ENCODE measurements at regions not wholly inside any gene's neighbourhood (a gene's known extent, or its start where the extent isn't known, plus 50 kb on each side); places are given as distances from the start of the nearest gene placed in this dataset.

DNA sequence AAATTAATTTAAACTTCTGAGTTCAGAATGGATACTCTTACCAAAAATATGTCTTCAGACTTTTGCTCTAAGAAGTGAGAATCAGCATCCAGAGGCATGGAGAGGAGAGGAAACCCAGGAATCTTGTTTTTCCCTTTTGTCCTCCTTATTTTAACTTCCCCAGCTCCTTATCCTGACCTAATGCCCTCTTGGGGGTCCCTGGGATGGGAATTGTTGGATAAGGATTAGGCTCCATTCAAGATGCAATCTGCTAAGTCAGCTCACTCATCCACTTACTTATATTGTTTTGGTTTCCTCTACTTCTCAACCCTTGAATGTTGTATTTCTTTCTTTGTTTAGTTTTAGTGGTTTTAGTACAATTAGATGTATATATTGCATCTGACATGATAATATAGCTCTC, 208.4 kb upstream of the PCDH7 start:
- ATAC-seq (ENCODE audit: low FRiP score) (no peak), DNase-seq (no peak)
- Histone ChIP-seq H3K36me3 (ENCODE audit: control insufficient read depth in 1 of 2, insufficient read depth in 2 of 2, low read length in 1 of 2) (no peaks in the 10 kb centered on the region), H3K27ac (ENCODE audit: low read depth in 1 of 2, low read length in 2 of 2) (no peak overlapping the region), H3K4me1 (ENCODE audit: control insufficient read depth in 1 of 2, insufficient read depth in 2 of 2, low read length in 2 of 2) (no peaks in the 10 kb centered on the region), H3K27me3 (ENCODE audit: control insufficient read depth in 1 of 2, insufficient read depth in 2 of 2, low read length in 1 of 2) (no peaks in the 10 kb centered on the region), H3K9me3 (ENCODE audit: control insufficient read depth, low read length) (no peaks in the 10 kb centered on the region), H3K4me3 (ENCODE audit: low read length in 2 of 2) (no peak overlapping the region)
- intact Hi-C loops (cut with DNase I) = no loop called here

DNA sequence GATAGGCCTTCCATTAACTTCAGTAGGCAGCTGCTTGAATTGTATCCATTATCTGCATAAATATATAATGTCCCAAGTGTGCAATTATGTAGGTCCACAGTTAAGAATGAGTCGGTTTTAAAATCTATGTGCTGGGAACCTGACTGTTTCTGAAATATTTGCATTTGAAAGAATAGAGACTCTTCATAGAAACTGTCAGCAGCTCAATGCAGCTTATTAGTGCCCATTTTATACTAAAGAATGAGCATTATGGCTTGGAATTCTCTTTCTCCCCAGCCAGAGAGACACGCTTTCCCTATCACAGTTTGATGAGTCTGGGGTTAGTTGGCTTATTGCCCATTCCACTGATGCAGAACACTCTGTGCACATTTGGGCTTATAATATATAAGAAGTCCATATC, 202.0 kb upstream of the PCDH7 start:
- H3K9me3 ChIP-seq (ENCODE audit: control insufficient read depth, low read length) = no peaks in the 10 kb centered on the region
- no peaks in the 10 kb centered on the region for H3K27me3 ChIP-seq (ENCODE audit: control insufficient read depth in 1 of 2, insufficient read depth in 2 of 2, low read length in 1 of 2)
- H3K4me3 ChIP-seq (ENCODE audit: low read length in 2 of 2) = no peak overlapping the region
- intact Hi-C loops (cut with DNase I) = no loop called here
- ATAC-seq (ENCODE audit: low FRiP score) (no peak), DNase-seq (no peak)
- no peaks in the 10 kb centered on the region for H3K36me3 ChIP-seq (ENCODE audit: control insufficient read depth in 1 of 2, insufficient read depth in 2 of 2, low read length in 1 of 2)
- 4 to 7% methylated on average over 2 of the region's 2 CpGs for WGBS, 2 donors
- H3K4me1 ChIP-seq (ENCODE audit: control insufficient read depth in 1 of 2, insufficient read depth in 2 of 2, low read length in 2 of 2) = no peaks in the 10 kb centered on the region
- H3K27ac ChIP-seq (ENCODE audit: low read depth in 1 of 2, low read length in 2 of 2) = no peak overlapping the region

DNA sequence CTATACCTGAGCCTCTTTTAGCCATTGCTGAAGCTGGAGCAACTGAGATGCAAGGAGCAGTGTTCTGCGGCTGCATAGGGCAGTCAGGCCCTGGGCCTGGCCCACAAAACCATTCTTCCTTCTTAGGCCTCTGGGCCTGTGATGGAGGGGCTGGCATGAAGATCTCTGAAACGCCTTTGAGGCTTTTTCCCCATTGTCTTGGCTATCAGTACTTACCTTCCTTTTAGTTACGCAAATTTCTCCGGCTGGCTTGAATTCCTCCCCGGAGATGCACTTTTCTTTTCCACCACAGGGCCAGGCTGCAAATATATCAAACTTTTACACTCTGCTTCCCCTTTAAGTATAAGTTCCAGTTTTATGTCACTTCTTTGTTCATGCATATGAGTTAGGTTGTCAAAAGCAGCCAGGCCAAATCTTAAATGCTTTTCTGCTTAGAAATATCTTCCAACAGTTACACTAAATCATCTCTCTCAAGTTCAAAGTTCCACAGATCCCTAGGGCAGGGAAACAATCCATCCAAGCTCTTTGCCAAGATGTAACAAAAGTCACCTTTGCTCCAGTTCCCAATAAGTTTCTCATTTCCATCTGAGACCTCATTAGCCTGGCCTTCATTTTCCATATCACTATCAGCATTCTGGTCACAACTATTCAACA, 194.4 kb upstream of the PCDH7 start:
- WGBS, 2 donors = 81 to 85% methylated on average over 5 of the region's 5 CpGs
- intact Hi-C loops (cut with DNase I) = no loop called here
- Histone ChIP-seq H3K27me3 (ENCODE audit: control insufficient read depth in 1 of 2, insufficient read depth in 2 of 2, low read length in 1 of 2) (no peaks in the 10 kb centered on the region), H3K36me3 (ENCODE audit: control insufficient read depth in 1 of 2, insufficient read depth in 2 of 2, low read length in 1 of 2) (no peaks in the 10 kb centered on the region), H3K9me3 (ENCODE audit: control insufficient read depth, low read length) (no peaks in the 10 kb centered on the region), H3K27ac (ENCODE audit: low read depth in 1 of 2, low read length in 2 of 2) (no peak overlapping the region), H3K4me1 (ENCODE audit: control insufficient read depth in 1 of 2, insufficient read depth in 2 of 2, low read length in 2 of 2) (no peaks in the 10 kb centered on the region), H3K4me3 (ENCODE audit: low read length in 2 of 2) (no peak overlapping the region)
- peak; percentile 22 for ATAC-seq (ENCODE audit: low FRiP score)
- no peak for DNase-seq

DNA sequence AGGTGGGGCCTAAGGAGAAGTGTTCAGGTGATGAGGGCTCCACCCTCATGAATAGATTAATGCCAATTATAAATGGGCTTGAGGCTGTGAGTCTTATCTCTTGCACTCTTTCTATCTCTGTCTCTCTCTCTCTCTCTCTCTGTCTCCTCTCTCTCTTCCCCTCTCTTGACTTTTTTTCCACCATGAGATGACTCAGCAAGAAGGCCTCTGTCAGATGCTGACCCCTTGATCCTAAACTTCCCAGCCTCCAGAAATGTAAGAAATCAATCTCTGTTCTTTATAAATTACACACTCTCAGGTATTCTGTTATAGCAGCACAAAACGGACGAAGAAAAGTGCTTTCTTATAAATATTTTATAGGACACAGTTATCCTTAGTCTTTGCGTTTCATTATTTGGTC, 184.9 kb upstream of the PCDH7 start:
- H3K27me3 ChIP-seq (ENCODE audit: control insufficient read depth in 1 of 2, insufficient read depth in 2 of 2, low read length in 1 of 2) = no peaks in the 10 kb centered on the region
- intact Hi-C loops (cut with DNase I) = no loop called here
- WGBS, 2 donors = 85 to 89% methylated on average over 3 of the region's 3 CpGs

DNA sequence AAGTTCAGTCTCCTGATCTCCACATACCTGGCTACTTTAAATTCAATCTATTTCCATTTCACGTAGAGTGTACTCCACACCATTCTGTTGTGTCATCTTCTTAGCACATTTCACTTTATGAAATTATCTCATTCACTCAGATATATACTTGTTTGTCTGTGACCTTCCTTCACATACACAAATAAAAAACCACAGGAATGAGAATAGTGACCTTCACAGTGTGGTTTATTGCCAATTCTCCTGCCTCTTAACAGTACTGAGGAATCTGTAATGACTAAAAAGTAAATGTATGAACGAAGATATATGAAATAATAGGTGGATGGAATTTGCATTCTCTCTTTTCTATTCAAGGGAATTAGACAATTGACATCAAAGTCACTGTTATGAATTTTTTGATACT, 183.9 kb upstream of the PCDH7 start:
- WGBS, 2 donors = 75 to 81% methylated on average over 2 of the region's 2 CpGs
- DNase-seq (no peak), ATAC-seq (ENCODE audit: low FRiP score) (no peak)
- no peaks in the 10 kb centered on the region for H3K36me3 ChIP-seq (ENCODE audit: control insufficient read depth in 1 of 2, insufficient read depth in 2 of 2, low read length in 1 of 2)
- H3K9me3 ChIP-seq (ENCODE audit: control insufficient read depth, low read length) = no peaks in the 10 kb centered on the region
- H3K27me3 ChIP-seq (ENCODE audit: control insufficient read depth in 1 of 2, insufficient read depth in 2 of 2, low read length in 1 of 2) = no peaks in the 10 kb centered on the region
- H3K27ac ChIP-seq (ENCODE audit: low read depth in 1 of 2, low read length in 2 of 2) = no peak overlapping the region
- no peak overlapping the region for H3K4me3 ChIP-seq (ENCODE audit: low read length in 2 of 2)
- intact Hi-C loops (cut with DNase I) = no loop called here
- no peaks in the 10 kb centered on the region for H3K4me1 ChIP-seq (ENCODE audit: control insufficient read depth in 1 of 2, insufficient read depth in 2 of 2, low read length in 2 of 2)

More for the DNA sequence above, 184.9 kb upstream of the PCDH7 start:
- ATAC-seq (ENCODE audit: low FRiP score) = no peak
- H3K4me3 ChIP-seq (ENCODE audit: low read length in 2 of 2) = no peak overlapping the region
- H3K9me3 ChIP-seq (ENCODE audit: control insufficient read depth, low read length) = no peaks in the 10 kb centered on the region
- no peak for DNase-seq
- H3K27ac ChIP-seq (ENCODE audit: low read depth in 1 of 2, low read length in 2 of 2) = no peak overlapping the region
- H3K4me1 ChIP-seq (ENCODE audit: control insufficient read depth in 1 of 2, insufficient read depth in 2 of 2, low read length in 2 of 2) = no peaks in the 10 kb centered on the region
- no peaks in the 10 kb centered on the region for H3K36me3 ChIP-seq (ENCODE audit: control insufficient read depth in 1 of 2, insufficient read depth in 2 of 2, low read length in 1 of 2)

DNA sequence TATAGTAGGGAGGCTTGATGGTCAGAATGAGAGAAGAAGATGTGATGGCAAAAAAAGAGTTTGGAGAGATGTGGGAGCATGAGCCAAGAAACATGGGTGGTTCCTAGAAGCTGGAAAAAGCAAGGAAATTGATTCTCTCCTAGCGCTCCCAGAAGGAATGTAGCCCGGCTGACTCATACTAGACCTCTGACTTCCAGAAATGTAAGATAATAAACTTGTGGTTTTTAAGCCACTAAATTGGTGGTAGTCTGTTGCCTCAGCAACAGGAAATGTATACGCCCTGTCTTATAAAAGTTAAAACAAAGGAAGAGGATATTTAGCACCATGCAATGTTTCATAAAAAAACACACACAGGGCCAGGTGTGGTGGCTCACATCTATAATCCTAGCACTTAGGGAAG, 182.7 kb upstream of the PCDH7 start:
- Histone ChIP-seq H3K27ac (ENCODE audit: low read depth in 1 of 2, low read length in 2 of 2) (no peak overlapping the region), H3K4me3 (ENCODE audit: low read length in 2 of 2) (no peak overlapping the region), H3K27me3 (ENCODE audit: control insufficient read depth in 1 of 2, insufficient read depth in 2 of 2, low read length in 1 of 2) (no peaks in the 10 kb centered on the region), H3K9me3 (ENCODE audit: control insufficient read depth, low read length) (no peaks in the 10 kb centered on the region), H3K36me3 (ENCODE audit: control insufficient read depth in 1 of 2, insufficient read depth in 2 of 2, low read length in 1 of 2) (no peaks in the 10 kb centered on the region), H3K4me1 (ENCODE audit: control insufficient read depth in 1 of 2, insufficient read depth in 2 of 2, low read length in 2 of 2) (no peaks in the 10 kb centered on the region)
- DNase-seq (no peak), ATAC-seq (ENCODE audit: low FRiP score) (no peak)
- 22 to 29% methylated on average over 3 of the region's 3 CpGs for WGBS, 2 donors
- intact Hi-C loops (cut with DNase I) = no loop called here

DNA sequence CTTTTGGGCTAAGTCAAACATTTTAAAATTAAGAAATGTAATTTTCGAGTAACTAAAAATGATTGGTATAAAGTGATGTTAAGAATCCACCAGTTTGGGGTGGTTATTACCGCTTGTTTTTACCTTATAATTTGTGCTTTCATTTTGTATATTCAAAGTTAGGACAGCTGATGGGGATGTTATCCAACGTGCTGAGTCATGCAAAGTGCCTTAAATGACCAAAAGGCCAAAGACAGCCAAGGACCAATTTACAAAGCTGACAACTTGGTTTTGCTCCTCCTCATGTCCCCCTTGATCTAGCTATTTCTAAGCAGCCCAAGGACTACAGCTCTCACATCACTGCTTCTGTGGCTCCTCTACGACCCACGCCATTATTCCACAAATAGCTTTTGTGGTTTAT, 181.4 kb upstream of the PCDH7 start:
- H3K27me3 ChIP-seq (ENCODE audit: control insufficient read depth in 1 of 2, insufficient read depth in 2 of 2, low read length in 1 of 2) = no peaks in the 10 kb centered on the region
- no peak overlapping the region for H3K4me3 ChIP-seq (ENCODE audit: low read length in 2 of 2)
- H3K4me1 ChIP-seq (ENCODE audit: control insufficient read depth in 1 of 2, insufficient read depth in 2 of 2, low read length in 2 of 2) = no peaks in the 10 kb centered on the region
- H3K9me3 ChIP-seq (ENCODE audit: control insufficient read depth, low read length) = peaks cover 2% of the 10 kb centered on the region
- 85% methylated on average over 5 of the region's 5 CpGs for WGBS, 2 donors
- intact Hi-C loops (cut with DNase I) = no loop called here
- no peak overlapping the region for H3K27ac ChIP-seq (ENCODE audit: low read depth in 1 of 2, low read length in 2 of 2)
- DNase-seq (no peak), ATAC-seq (ENCODE audit: low FRiP score) (no peak)
- H3K36me3 ChIP-seq (ENCODE audit: control insufficient read depth in 1 of 2, insufficient read depth in 2 of 2, low read length in 1 of 2) = no peaks in the 10 kb centered on the region

DNA sequence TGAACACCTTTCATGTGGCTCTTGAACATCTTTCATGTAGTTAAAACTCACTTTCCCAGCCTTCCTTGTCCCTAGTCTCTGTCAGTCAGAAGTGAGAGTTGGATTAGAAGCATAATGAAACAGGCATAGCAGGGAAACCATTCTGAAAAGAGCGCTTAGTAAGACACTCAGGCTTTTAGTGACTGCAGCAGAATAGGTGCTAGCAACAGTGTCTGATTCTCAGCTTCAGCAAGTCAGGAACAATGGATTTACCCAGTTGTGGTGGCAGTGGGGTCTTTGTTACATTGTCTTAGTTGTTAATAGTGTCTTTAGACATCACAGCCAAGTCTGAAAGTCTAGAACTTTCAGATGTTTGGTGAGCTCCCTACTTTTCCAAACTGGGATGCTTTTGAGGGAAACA, 177.1 kb upstream of the PCDH7 start:
- ATAC-seq (ENCODE audit: low FRiP score) (no peak), DNase-seq (no peak)
- intact Hi-C loops (cut with DNase I) = no loop called here
- Histone ChIP-seq H3K36me3 (ENCODE audit: control insufficient read depth in 1 of 2, insufficient read depth in 2 of 2, low read length in 1 of 2) (no peaks in the 10 kb centered on the region), H3K27ac (ENCODE audit: low read depth in 1 of 2, low read length in 2 of 2) (no peak overlapping the region), H3K9me3 (ENCODE audit: control insufficient read depth, low read length) (peaks cover 3% of the 10 kb centered on the region), H3K4me3 (ENCODE audit: low read length in 2 of 2) (no peak overlapping the region), H3K4me1 (ENCODE audit: control insufficient read depth in 1 of 2, insufficient read depth in 2 of 2, low read length in 2 of 2) (no peaks in the 10 kb centered on the region), H3K27me3 (ENCODE audit: control insufficient read depth in 1 of 2, insufficient read depth in 2 of 2, low read length in 1 of 2) (no peaks in the 10 kb centered on the region)
- WGBS, 2 donors = 85 to 91% methylated on average over 1 of the region's 1 CpG

DNA sequence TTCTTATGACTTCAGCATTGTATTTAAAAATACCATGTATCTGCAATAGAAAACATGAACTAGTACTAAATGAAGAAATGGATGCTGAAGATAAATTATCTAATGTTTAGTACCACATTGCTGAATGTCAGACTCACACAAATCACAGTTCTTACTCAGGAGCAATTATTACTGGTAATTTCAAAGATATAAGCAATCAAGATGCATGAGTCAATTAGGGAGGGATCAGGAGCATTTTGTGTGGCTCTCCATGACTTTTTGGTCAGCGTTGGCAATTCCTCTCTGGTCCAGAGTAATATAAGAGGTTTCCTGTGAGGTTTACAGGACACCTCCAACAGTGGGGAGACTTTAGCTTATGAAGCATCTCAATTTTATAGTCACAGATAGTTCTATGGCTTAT, 167.0 kb upstream of the PCDH7 start:
- 80 to 83% methylated on average over 1 of the region's 1 CpG for WGBS, 2 donors
- Histone ChIP-seq H3K27ac (ENCODE audit: low read depth in 1 of 2, low read length in 2 of 2) (no peak overlapping the region), H3K9me3 (ENCODE audit: control insufficient read depth, low read length) (no peaks in the 10 kb centered on the region), H3K27me3 (ENCODE audit: control insufficient read depth in 1 of 2, insufficient read depth in 2 of 2, low read length in 1 of 2) (no peaks in the 10 kb centered on the region), H3K36me3 (ENCODE audit: control insufficient read depth in 1 of 2, insufficient read depth in 2 of 2, low read length in 1 of 2) (no peaks in the 10 kb centered on the region), H3K4me1 (ENCODE audit: control insufficient read depth in 1 of 2, insufficient read depth in 2 of 2, low read length in 2 of 2) (no peaks in the 10 kb centered on the region), H3K4me3 (ENCODE audit: low read length in 2 of 2) (no peak overlapping the region)
- DNase-seq = no peak
- ATAC-seq (ENCODE audit: low FRiP score) = no peak
- intact Hi-C loops (cut with DNase I) = no loop called here
